ENCODE measurements at regions not wholly inside any gene's neighbourhood (a gene's known extent, or its start where the extent isn't known, plus 50 kb on each side); places are given as distances from the start of the nearest gene placed in this dataset.

DNA sequence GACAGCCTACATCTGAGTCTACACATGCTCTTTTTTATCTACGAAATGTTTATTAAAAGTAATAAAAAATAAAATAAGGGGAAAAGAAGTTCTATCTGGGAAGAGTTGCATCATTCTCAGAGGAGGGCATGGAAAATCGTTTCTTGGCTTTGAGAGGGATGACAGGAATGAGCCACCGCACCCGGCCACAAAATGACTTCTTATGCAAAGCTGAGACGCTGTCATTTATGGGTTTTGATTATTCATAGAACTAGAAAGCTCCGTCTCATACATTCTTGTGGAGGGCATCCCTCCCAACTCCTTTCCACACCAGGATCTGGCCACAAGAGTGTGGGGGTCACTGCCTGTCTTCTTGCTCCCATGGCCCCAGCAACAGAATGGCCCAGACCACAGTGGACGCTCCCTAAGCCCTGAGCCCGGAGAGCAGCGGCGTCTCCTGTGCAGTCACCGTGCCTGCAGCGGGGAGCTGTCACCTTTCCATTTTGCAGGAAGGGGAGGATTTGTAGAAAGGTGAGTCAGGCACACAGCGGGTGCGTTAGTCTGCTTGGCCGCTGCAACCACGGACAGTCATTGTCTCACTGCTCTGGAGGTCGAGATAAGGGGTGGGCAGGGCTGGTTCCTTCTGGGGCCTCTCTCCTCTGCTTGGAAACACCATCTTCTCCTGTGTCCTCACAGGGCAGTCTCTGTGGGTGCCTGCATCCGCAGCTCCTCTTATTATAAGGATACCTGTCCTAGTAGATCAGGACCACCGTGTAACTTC is 1388.7 kb downstream of the BRD1 start:
- H3K36me3 ChIP-seq (ENCODE audit: control insufficient read depth in 1 of 2, insufficient read depth in 2 of 2, low read length in 2 of 2) = no peaks in the 10 kb centered on the region
- no peaks in the 10 kb centered on the region for H3K4me1 ChIP-seq (ENCODE audit: control insufficient read depth in 1 of 2, insufficient read depth in 2 of 2, low read length in 2 of 2)
- no peak overlapping the region for H3K4me3 ChIP-seq (ENCODE audit: low read depth in 1 of 2, low read length in 2 of 2)
- H3K9me3 ChIP-seq (ENCODE audit: control insufficient read depth in 1 of 2, low read length in 2 of 2) = no peaks in the 10 kb centered on the region
- no peaks in the 10 kb centered on the region for H3K27me3 ChIP-seq (ENCODE audit: low read depth, low read length)
- H3K27ac ChIP-seq (ENCODE audit: low read length) = no peak overlapping the region

DNA sequence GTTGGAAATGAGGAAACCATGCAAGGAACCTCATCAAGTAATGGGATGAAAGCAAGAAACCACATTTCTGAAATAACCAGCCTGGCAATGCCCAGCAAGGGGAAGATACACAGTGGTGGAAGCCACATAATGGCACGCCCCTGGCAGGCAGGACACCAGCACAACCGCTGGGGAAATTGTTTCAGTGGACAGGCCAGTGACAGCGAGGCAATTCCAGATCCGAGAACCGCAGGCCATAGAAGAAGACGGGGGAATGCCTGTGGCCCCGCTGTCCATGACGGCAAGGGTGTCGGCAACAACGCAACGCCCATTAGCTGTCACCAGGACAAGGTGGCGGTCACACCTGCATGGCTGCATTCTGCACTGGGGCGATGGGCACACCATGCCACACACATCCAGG is 1389.6 kb downstream of the BRD1 start:
- no peak overlapping the region for H3K27ac ChIP-seq (ENCODE audit: low read length)
- H3K4me3 ChIP-seq (ENCODE audit: low read depth in 1 of 2, low read length in 2 of 2) = no peak overlapping the region
- no peaks in the 10 kb centered on the region for H3K36me3 ChIP-seq (ENCODE audit: control insufficient read depth in 1 of 2, insufficient read depth in 2 of 2, low read length in 2 of 2)
- H3K27me3 ChIP-seq (ENCODE audit: low read depth, low read length) = no peaks in the 10 kb centered on the region
- no peaks in the 10 kb centered on the region for H3K4me1 ChIP-seq (ENCODE audit: control insufficient read depth in 1 of 2, insufficient read depth in 2 of 2, low read length in 2 of 2)
- H3K9me3 ChIP-seq (ENCODE audit: control insufficient read depth in 1 of 2, low read length in 2 of 2) = no peaks in the 10 kb centered on the region

DNA sequence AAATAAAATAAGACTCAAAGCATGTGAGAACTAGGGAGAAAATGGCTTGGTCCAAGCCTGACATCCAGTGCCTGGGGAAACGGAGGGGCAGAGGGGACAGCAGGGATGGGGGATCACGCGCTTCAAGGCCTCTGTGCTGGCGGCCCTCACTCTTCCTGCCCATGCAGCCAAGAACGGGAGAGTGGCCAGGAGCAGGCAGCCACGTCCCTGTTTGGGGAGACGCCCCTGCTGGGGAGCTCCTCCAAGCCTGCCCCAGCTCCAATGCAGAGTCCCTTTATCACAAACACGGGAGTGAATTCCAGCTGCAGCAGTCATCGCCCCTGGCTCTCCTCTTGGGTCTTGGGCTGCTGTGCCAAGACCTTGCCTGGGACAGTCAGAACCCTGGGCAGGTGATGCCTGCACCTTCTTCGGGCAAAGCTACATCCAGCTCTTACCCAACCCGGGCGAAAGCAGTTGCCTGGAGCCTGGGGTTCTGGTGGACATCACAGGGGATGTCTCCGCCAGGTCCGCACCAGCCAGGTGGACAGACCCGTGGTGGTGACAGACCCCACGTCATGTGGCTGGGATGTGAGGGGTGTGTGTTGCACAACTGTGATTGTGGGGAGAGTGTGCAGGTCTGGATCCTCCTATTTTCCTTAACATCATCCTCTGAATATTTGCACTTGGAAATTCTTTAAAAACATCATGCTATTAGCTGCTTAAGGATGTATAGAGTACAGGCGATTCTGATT is 1391.3 kb downstream of the BRD1 start:
- Histone ChIP-seq H3K4me1 (ENCODE audit: control insufficient read depth in 1 of 2, insufficient read depth in 2 of 2, low read length in 2 of 2) (no peaks in the 10 kb centered on the region), H3K27ac (ENCODE audit: low read length) (no peak overlapping the region), H3K4me3 (ENCODE audit: low read depth in 1 of 2, low read length in 2 of 2) (no peak overlapping the region), H3K27me3 (ENCODE audit: low read depth, low read length) (no peaks in the 10 kb centered on the region), H3K36me3 (ENCODE audit: control insufficient read depth in 1 of 2, insufficient read depth in 2 of 2, low read length in 2 of 2) (no peaks in the 10 kb centered on the region), H3K9me3 (ENCODE audit: control insufficient read depth in 1 of 2, low read length in 2 of 2) (no peaks in the 10 kb centered on the region)

DNA sequence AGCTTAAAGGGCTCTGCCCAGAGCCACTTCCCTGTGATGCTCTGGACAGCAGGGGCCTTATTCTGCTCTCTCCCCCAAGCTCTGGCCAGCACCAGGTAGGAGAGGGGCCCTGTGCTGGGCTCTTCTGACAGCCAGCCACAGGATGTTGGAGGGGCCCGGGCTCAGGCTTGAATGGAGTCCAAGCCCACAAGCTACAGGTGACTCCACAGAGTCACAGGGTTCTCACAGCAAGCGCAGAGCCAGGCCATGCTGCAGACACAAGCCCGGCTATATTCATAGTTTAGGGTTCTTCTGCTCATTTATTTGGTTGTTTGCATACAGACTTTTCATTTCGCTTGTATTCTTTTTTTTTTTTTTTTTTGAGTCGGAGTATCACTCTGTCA is 1392.8 kb downstream of the BRD1 start:
- no peaks in the 10 kb centered on the region for H3K4me1 ChIP-seq (ENCODE audit: control insufficient read depth in 1 of 2, insufficient read depth in 2 of 2, low read length in 2 of 2)
- H3K4me3 ChIP-seq (ENCODE audit: low read depth in 1 of 2, low read length in 2 of 2) = no peak overlapping the region
- H3K36me3 ChIP-seq (ENCODE audit: control insufficient read depth in 1 of 2, insufficient read depth in 2 of 2, low read length in 2 of 2) = no peaks in the 10 kb centered on the region
- no peaks in the 10 kb centered on the region for H3K9me3 ChIP-seq (ENCODE audit: control insufficient read depth in 1 of 2, low read length in 2 of 2)
- H3K27ac ChIP-seq (ENCODE audit: low read length) = no peak overlapping the region
- no peaks in the 10 kb centered on the region for H3K27me3 ChIP-seq (ENCODE audit: low read depth, low read length)

DNA sequence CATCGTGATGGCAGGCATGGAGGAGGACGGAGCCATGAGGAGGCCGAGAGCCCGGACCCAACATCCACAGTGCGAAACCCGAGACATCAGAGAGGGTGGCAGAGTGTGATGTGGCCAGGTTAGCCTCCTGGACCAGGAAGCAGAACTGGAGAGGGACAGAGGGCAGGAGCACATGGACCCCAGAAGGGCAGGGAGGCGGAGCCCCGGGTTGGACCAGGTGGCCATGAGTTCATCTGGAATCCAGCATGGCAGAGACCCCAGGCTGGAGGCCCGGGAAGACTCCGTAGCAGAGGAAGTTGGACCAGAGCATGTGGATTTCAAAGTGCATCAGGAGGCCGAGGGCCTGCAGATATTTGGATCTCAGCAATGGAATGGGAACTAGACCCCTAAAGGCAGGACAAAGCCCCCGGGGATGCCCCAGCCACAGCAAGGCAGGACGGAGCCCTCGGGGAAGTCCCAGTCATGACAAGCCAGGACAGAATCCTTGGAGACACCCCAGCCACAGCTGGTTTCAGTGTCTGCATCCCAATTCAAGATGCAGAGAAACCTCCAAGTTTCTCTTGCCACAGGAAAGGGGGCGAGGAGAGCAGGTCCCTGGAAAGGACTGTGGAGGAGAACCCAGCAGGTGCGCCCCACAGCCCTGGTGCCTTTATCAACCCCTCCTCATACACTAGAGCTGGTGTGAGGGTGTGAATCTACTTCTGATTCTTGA is 1393.4 kb downstream of the BRD1 start:
- H3K27ac ChIP-seq (ENCODE audit: low read length) = no peak overlapping the region
- H3K36me3 ChIP-seq (ENCODE audit: control insufficient read depth in 1 of 2, insufficient read depth in 2 of 2, low read length in 2 of 2) = no peaks in the 10 kb centered on the region
- no peaks in the 10 kb centered on the region for H3K9me3 ChIP-seq (ENCODE audit: control insufficient read depth in 1 of 2, low read length in 2 of 2)
- H3K4me1 ChIP-seq (ENCODE audit: control insufficient read depth in 1 of 2, insufficient read depth in 2 of 2, low read length in 2 of 2) = no peaks in the 10 kb centered on the region
- no peak overlapping the region for H3K4me3 ChIP-seq (ENCODE audit: low read depth in 1 of 2, low read length in 2 of 2)
- H3K27me3 ChIP-seq (ENCODE audit: low read depth, low read length) = no peaks in the 10 kb centered on the region

DNA sequence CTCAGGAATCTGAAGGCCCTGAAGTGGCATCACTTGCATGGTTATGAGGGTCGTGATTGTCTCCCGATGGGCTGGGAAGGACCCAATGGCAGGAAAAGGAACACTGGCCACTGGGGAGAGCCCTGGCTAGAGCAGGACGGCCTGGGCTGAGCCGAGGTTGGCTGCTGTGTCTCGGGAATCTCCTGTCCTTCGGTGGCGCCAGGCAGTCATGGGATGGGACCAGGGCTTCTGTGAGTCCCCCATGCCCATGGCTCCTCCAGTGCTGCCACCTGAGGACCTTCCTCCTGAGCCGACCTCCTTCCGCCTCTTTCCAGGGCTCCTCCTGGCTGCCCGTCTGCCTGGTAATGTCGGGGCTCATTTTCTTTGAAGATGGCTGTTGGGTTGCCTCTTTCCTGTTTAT is 1394.0 kb downstream of the BRD1 start:
- Histone ChIP-seq H3K27ac (ENCODE audit: low read length) (no peak overlapping the region), H3K27me3 (ENCODE audit: low read depth, low read length) (no peaks in the 10 kb centered on the region), H3K4me1 (ENCODE audit: control insufficient read depth in 1 of 2, insufficient read depth in 2 of 2, low read length in 2 of 2) (no peaks in the 10 kb centered on the region), H3K9me3 (ENCODE audit: control insufficient read depth in 1 of 2, low read length in 2 of 2) (no peaks in the 10 kb centered on the region), H3K36me3 (ENCODE audit: control insufficient read depth in 1 of 2, insufficient read depth in 2 of 2, low read length in 2 of 2) (no peaks in the 10 kb centered on the region), H3K4me3 (ENCODE audit: low read depth in 1 of 2, low read length in 2 of 2) (no peak overlapping the region)

DNA sequence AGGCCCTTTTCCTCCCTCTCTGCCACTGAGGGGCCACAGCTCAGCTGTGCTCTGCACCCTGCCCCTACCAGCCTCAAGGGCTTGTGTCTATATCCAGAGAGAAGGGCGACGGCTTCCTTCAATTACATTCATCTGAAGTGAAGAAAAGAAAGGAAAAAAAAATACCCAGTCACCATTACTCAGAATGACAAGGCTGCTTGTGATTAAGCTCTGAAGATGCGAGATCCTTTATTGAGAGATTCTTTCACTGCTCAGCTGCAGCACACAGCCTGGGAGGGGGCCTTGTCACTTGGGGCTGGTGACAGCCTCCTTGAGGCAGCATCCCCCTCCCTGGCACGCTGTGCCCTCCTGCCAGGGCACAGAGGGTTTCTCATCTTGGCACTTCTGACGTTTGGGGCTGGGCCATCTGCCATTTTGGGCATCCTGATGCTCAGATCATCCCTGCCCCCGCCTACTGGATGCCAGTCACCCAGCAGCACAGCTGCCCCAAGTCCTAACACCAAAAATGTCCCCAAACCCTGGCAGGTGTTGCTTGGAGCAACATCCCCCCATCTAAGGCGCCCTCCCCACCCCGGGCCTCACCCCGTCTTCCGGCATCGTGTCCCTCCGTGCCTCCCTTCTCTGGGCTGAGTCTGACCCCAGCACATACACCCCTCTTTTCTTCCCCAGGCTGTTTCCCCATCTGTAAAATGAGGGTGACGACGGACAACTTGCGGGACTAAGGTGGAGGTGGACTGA is 1394.7 kb downstream of the BRD1 start:
- no peaks in the 10 kb centered on the region for H3K27me3 ChIP-seq (ENCODE audit: low read depth, low read length)
- no peak overlapping the region for H3K27ac ChIP-seq (ENCODE audit: low read length)
- no peak overlapping the region for H3K4me3 ChIP-seq (ENCODE audit: low read depth in 1 of 2, low read length in 2 of 2)
- H3K4me1 ChIP-seq (ENCODE audit: control insufficient read depth in 1 of 2, insufficient read depth in 2 of 2, low read length in 2 of 2) = no peaks in the 10 kb centered on the region
- no peaks in the 10 kb centered on the region for H3K9me3 ChIP-seq (ENCODE audit: control insufficient read depth in 1 of 2, low read length in 2 of 2)
- H3K36me3 ChIP-seq (ENCODE audit: control insufficient read depth in 1 of 2, insufficient read depth in 2 of 2, low read length in 2 of 2) = no peaks in the 10 kb centered on the region

DNA sequence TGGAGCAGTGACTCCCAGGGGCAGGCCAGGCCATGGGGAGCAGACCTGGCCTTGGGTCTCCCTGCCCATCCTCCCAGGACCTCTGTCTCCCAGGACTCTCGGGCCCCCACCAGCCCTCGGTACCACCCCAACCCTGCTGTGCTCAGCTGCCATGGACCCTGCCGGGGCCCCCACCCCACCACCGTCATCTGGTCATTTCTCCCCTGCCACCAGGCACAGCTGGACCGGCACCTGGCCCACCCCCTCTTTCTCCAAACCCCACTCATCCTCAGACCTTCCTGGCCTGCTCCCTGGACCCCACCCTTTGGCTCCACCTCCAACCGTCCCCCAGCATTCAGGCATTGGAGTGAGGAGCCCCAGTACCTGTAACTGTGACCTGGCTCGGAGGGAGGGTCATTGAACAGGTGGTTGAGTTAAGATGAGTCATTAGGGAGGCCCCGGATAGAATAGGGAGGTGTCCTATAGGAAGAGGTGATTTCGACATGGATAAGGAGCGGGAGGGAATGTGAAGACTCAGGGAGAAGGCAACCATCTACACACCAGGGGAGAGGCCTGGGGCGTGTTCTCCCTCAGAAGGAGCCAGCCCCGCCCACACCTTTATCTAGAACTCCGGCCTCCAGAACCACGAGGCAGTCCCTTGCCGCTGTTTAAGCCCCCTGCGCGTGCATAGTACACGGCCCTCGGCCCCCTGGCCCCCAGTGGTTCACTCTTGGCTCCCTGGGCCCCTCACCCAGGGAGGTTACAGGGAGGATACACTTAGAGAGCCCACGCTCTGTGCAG is 1395.9 kb downstream of the BRD1 start:
- Histone ChIP-seq H3K4me3 (ENCODE audit: low read depth in 1 of 2, low read length in 2 of 2) (no peak overlapping the region), H3K4me1 (ENCODE audit: control insufficient read depth in 1 of 2, insufficient read depth in 2 of 2, low read length in 2 of 2) (no peaks in the 10 kb centered on the region), H3K9me3 (ENCODE audit: control insufficient read depth in 1 of 2, low read length in 2 of 2) (no peaks in the 10 kb centered on the region), H3K27me3 (ENCODE audit: low read depth, low read length) (no peaks in the 10 kb centered on the region), H3K27ac (ENCODE audit: low read length) (no peak overlapping the region), H3K36me3 (ENCODE audit: control insufficient read depth in 1 of 2, insufficient read depth in 2 of 2, low read length in 2 of 2) (no peaks in the 10 kb centered on the region)

DNA sequence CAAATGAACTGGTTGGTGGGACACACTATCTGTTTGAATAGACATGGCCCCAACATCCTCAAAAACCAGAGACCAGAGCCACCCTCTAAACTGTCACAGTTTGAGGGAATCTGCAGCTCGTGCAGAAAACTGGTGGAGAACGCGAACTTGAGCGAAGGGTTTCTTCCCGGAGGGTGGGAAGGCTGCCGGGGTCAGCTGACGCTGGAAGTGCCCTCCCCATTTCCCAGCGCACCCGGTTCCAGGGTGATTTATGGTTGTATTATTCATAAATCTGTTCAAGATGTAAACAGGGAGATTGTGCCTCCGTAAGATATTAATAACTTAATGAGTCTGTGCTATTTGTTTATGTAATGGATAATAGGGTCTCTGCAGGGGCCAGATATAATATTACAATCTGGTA is 1396.7 kb downstream of the BRD1 start:
- Histone ChIP-seq H3K4me3 (ENCODE audit: low read depth in 1 of 2, low read length in 2 of 2) (no peak overlapping the region), H3K27ac (ENCODE audit: low read length) (no peak overlapping the region), H3K36me3 (ENCODE audit: control insufficient read depth in 1 of 2, insufficient read depth in 2 of 2, low read length in 2 of 2) (no peaks in the 10 kb centered on the region), H3K4me1 (ENCODE audit: control insufficient read depth in 1 of 2, insufficient read depth in 2 of 2, low read length in 2 of 2) (no peaks in the 10 kb centered on the region), H3K27me3 (ENCODE audit: low read depth, low read length) (no peaks in the 10 kb centered on the region), H3K9me3 (ENCODE audit: control insufficient read depth in 1 of 2, low read length in 2 of 2) (no peaks in the 10 kb centered on the region)

DNA sequence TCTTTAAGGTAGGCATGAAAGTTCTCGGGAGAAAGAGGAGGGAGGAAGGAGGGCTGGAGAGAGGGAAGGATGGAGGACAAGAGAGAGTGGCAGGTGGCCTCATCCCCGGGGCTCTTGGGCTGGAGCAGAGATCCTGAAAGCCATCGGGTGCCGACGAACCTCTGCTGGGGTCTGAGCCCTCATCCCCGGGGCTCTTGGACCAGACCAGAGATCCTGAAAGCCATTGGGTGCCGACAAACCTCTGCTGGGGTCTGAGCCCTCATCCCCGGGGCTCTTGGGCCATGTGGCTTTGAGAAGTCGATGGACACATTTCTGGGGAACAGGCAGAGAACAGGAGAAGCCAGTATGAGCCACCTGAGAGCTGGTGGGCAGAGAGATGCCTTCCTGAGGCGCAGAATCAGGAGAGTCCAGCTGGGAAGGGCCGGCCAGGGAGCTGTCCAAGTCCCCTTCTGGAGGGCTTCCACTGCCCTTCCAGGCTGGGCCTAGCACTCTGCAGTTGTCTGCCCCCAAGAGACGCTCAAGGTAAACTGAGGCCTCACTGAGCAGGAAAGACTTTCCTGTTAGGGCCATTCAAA is 1398.1 kb downstream of the BRD1 start:
- H3K27ac ChIP-seq (ENCODE audit: low read length) = no peak overlapping the region
- H3K27me3 ChIP-seq (ENCODE audit: low read depth, low read length) = no peaks in the 10 kb centered on the region
- H3K4me3 ChIP-seq (ENCODE audit: low read depth in 1 of 2, low read length in 2 of 2) = no peak overlapping the region
- no peaks in the 10 kb centered on the region for H3K36me3 ChIP-seq (ENCODE audit: control insufficient read depth in 1 of 2, insufficient read depth in 2 of 2, low read length in 2 of 2)
- no peaks in the 10 kb centered on the region for H3K9me3 ChIP-seq (ENCODE audit: control insufficient read depth in 1 of 2, low read length in 2 of 2)
- no peaks in the 10 kb centered on the region for H3K4me1 ChIP-seq (ENCODE audit: control insufficient read depth in 1 of 2, insufficient read depth in 2 of 2, low read length in 2 of 2)

Measured in muscle layer of duodenum (tissue), 2 donors.